WTC11 (cell line): ENCODE measurements at regions not wholly inside any gene's neighbourhood (a gene's known extent, or its start where the extent isn't known, plus 50 kb on each side); places are given as distances from the start of the nearest gene placed in this dataset.
A peak's percentile ranks its signal among the peaks of the same experiment; 100 is the strongest.

Experiments used
- ATAC-seq: fragments of 200-7000 bp; cut with Tn5 transposase; 2 replicates; pipeline ENCODE4 v1.10.0; 2021; ENCODE audit warnings: mild to moderate bottlenecking, moderate library complexity
- CTCF ChIA-PET: fragments of 300-600 bp; sonication (Branson Sonifier 250); formaldehyde crosslinking; loops from one replicate; lab custom pipeline; 2021; ENCODE audit warnings: antibody characterized with exemption; lab: Charles Lee
- POLR2A ChIA-PET: fragments of 350-600 bp; sonication (Branson Sonifier 250); formaldehyde crosslinking; loops from one replicate; lab custom pipeline; 2021; ENCODE audit warnings: antibody characterized with exemption; lab: Charles Lee
- DNase-seq: peaks from one replicate; pipeline ENCODE4 v3.0.0; 2021; ENCODE audit warnings: low spot score
- H3K27ac Mint-ChIP-seq: 2 replicates; pipeline ENCODE4 v1.8.0; 2021; ENCODE audit warnings: mixed read lengths
- H3K27me3 Mint-ChIP-seq: 2 replicates; pipeline ENCODE4 v1.8.0; 2021; ENCODE audit warnings: low read depth, mild to moderate bottlenecking, moderate library complexity, mixed read lengths
- H3K36me3 Mint-ChIP-seq: 2 replicates; pipeline ENCODE4 v1.8.0; 2021; ENCODE audit warnings: mixed read lengths
- H3K4me1 Mint-ChIP-seq: 2 replicates; pipeline ENCODE4 v1.8.0; 2022; ENCODE audit warnings: mixed read lengths
- H3K4me3 Mint-ChIP-seq: 2 replicates; pipeline ENCODE4 v1.8.0; 2021; ENCODE audit warnings: mild to moderate bottlenecking, moderate library complexity, mixed read lengths
- H3K9me3 Mint-ChIP-seq: 2 replicates; pipeline ENCODE4 v1.8.0; 2021; ENCODE audit warnings: mixed read lengths
- ATF1 ChIP-seq: sonication (generic); formaldehyde crosslinking; IDR thresholded peaks from 2 replicates; pipeline ENCODE4 v1.8.1; 2023; ENCODE audit warnings: mild to moderate bottlenecking, moderate library complexity, missing genetic modification reagents
- ATF3 ChIP-seq: sonication (generic); formaldehyde crosslinking; conservative IDR thresholded peaks from 2 replicates; pipeline ENCODE4 v1.8.1; 2022; ENCODE audit warnings: mild to moderate bottlenecking, missing genetic modification reagents
- CREB1 ChIP-seq: sonication (generic); formaldehyde crosslinking; IDR thresholded peaks from 2 replicates; pipeline ENCODE4 v1.8.0; 2023; ENCODE audit warnings: mild to moderate bottlenecking, missing genetic modification reagents
- E2F5 ChIP-seq: sonication (generic); formaldehyde crosslinking; IDR thresholded peaks from 2 replicates; pipeline ENCODE4 v1.8.1; 2022; ENCODE audit warnings: mild to moderate bottlenecking, moderate library complexity, missing genetic modification reagents
- FOXP4 ChIP-seq: sonication (generic); formaldehyde crosslinking; IDR thresholded peaks from 2 replicates; pipeline ENCODE4 v1.8.0; 2022; ENCODE audit warnings: mild to moderate bottlenecking, missing genetic modification reagents
- GRHL2 ChIP-seq: fragments of 250-450 bp; sonication (Bioruptor Pico); IDR thresholded peaks from 2 replicates; pipeline ENCODE4 v1.8.0; 2022; ENCODE audit warnings: mild to moderate bottlenecking, moderate library complexity; ENCODE audit not compliant: insufficient replicate concordance, severe bottlenecking
- JAZF1 ChIP-seq: fragments of 250-450 bp; sonication (Bioruptor Pico); IDR thresholded peaks from 2 replicates; pipeline ENCODE4 v1.9.0; 2021; ENCODE audit warnings: moderate library complexity, mild to moderate bottlenecking, inconsistent platforms
- KAT7 ChIP-seq: sonication (generic); formaldehyde crosslinking; IDR thresholded peaks from 2 replicates; pipeline ENCODE4 v1.8.1; 2023; ENCODE audit warnings: missing genetic modification reagents, mild to moderate bottlenecking, borderline replicate concordance
- NR1H2 ChIP-seq: sonication (generic); formaldehyde crosslinking; IDR thresholded peaks from 2 replicates; pipeline ENCODE4 v1.9.0; 2021; ENCODE audit warnings: mild to moderate bottlenecking, moderate library complexity, missing genetic modification reagents
- OVOL2 ChIP-seq: fragments of 250-450 bp; sonication (Bioruptor Pico); IDR thresholded peaks from 2 replicates; pipeline ENCODE4 v1.9.0; 2021; ENCODE audit warnings: mild to moderate bottlenecking, borderline replicate concordance
- PRRX2 ChIP-seq: fragments of 250-450 bp; sonication (Bioruptor Pico); IDR thresholded peaks from 2 replicates; pipeline ENCODE4 v1.8.0; 2021; ENCODE audit warnings: mild to moderate bottlenecking
- SMAD3 ChIP-seq: sonication (generic); formaldehyde crosslinking; IDR thresholded peaks from 2 replicates; pipeline ENCODE4 v1.8.0; 2022; ENCODE audit warnings: missing genetic modification reagents, mild to moderate bottlenecking, borderline replicate concordance
- TP53 ChIP-seq: sonication (generic); formaldehyde crosslinking; IDR thresholded peaks from 2 replicates; pipeline ENCODE4 v1.8.1; 2023; ENCODE audit warnings: mild to moderate bottlenecking, missing genetic modification reagents
- ZBTB21 ChIP-seq: sonication (generic); formaldehyde crosslinking; IDR thresholded peaks from 2 replicates; pipeline ENCODE4 v1.8.1; 2023; ENCODE audit warnings: mild to moderate bottlenecking, missing genetic modification reagents, borderline replicate concordance
- ZNF219 ChIP-seq: sonication (generic); formaldehyde crosslinking; IDR thresholded peaks from 2 replicates; pipeline ENCODE4 v1.8.0; 2023; ENCODE audit warnings: missing genetic modification reagents, mild to moderate bottlenecking, borderline replicate concordance
- ZNF396 ChIP-seq: fragments of 250-450 bp; sonication (Bioruptor Pico); IDR thresholded peaks from 2 replicates; pipeline ENCODE4 v1.8.0; 2021; ENCODE audit warnings: mild to moderate bottlenecking, moderate library complexity, borderline replicate concordance
- ZNF416 ChIP-seq: fragments of 250-450 bp; sonication (Bioruptor Pico); IDR thresholded peaks from 2 replicates; pipeline ENCODE4 v1.9.0; 2021; ENCODE audit warnings: mild to moderate bottlenecking, inconsistent platforms
- TF ChIP-seq, protein P1 (sequence below): sonication (generic); formaldehyde crosslinking; IDR thresholded peaks from 2 replicates; pipeline ENCODE4 v1.8.1; 2023; ENCODE audit warnings: mild to moderate bottlenecking, missing genetic modification reagents, borderline replicate concordance
- TF ChIP-seq, protein P2 (sequence below): fragments of 250-450 bp; sonication (Bioruptor Pico); IDR thresholded peaks from 2 replicates; pipeline ENCODE4 v1.9.0; 2021; ENCODE audit warnings: mild to moderate bottlenecking
- TF ChIP-seq, protein P3 (sequence below): fragments of 250-450 bp; sonication (Bioruptor Pico); IDR thresholded peaks from 2 replicates; pipeline ENCODE4 v1.9.0; 2021; ENCODE audit warnings: mild to moderate bottlenecking

DNA sequence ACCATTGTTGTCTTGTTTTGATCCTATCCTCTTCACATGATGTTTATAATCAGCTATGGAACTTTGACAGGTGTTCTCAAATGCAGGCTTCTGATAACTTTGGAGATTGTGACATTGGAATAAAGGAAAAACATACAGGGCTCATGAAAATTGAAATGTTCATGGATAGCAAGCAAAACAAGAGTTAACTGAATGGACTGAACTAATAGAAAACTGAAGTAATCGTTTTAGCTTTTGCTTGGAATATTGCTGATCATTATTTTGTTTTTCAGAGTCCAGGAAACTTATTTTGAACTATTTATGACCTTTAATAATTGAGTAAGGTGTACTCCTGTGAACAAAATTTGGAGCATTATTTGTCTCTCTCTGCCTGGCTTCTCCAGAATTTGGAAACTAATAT, 436.7 kb upstream of the CDH9 start (continued):
- TF ChIP-seq, protein P1, sequence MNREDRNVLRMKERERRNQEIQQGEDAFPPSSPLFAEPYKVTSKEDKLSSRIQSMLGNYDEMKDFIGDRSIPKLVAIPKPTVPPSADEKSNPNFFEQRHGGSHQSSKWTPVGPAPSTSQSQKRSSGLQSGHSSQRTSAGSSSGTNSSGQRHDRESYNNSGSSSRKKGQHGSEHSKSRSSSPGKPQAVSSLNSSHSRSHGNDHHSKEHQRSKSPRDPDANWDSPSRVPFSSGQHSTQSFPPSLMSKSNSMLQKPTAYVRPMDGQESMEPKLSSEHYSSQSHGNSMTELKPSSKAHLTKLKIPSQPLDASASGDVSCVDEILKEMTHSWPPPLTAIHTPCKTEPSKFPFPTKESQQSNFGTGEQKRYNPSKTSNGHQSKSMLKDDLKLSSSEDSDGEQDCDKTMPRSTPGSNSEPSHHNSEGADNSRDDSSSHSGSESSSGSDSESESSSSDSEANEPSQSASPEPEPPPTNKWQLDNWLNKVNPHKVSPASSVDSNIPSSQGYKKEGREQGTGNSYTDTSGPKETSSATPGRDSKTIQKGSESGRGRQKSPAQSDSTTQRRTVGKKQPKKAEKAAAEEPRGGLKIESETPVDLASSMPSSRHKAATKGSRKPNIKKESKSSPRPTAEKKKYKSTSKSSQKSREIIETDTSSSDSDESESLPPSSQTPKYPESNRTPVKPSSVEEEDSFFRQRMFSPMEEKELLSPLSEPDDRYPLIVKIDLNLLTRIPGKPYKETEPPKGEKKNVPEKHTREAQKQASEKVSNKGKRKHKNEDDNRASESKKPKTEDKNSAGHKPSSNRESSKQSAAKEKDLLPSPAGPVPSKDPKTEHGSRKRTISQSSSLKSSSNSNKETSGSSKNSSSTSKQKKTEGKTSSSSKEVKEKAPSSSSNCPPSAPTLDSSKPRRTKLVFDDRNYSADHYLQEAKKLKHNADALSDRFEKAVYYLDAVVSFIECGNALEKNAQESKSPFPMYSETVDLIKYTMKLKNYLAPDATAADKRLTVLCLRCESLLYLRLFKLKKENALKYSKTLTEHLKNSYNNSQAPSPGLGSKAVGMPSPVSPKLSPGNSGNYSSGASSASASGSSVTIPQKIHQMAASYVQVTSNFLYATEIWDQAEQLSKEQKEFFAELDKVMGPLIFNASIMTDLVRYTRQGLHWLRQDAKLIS (CRISPR knock-in tag) = no peak
- TF ChIP-seq, protein P2, sequence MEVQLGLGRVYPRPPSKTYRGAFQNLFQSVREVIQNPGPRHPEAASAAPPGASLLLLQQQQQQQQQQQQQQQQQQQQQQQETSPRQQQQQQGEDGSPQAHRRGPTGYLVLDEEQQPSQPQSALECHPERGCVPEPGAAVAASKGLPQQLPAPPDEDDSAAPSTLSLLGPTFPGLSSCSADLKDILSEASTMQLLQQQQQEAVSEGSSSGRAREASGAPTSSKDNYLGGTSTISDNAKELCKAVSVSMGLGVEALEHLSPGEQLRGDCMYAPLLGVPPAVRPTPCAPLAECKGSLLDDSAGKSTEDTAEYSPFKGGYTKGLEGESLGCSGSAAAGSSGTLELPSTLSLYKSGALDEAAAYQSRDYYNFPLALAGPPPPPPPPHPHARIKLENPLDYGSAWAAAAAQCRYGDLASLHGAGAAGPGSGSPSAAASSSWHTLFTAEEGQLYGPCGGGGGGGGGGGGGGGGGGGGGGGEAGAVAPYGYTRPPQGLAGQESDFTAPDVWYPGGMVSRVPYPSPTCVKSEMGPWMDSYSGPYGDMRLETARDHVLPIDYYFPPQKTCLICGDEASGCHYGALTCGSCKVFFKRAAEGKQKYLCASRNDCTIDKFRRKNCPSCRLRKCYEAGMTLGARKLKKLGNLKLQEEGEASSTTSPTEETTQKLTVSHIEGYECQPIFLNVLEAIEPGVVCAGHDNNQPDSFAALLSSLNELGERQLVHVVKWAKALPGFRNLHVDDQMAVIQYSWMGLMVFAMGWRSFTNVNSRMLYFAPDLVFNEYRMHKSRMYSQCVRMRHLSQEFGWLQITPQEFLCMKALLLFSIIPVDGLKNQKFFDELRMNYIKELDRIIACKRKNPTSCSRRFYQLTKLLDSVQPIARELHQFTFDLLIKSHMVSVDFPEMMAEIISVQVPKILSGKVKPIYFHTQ (CRISPR knock-in tag) = no peak
- TF ChIP-seq NR1H2 (no peak), ZNF396 (no peak)

- POLR2A ChIA-PET = no interaction called here
- TF ChIP-seq, protein P3, sequence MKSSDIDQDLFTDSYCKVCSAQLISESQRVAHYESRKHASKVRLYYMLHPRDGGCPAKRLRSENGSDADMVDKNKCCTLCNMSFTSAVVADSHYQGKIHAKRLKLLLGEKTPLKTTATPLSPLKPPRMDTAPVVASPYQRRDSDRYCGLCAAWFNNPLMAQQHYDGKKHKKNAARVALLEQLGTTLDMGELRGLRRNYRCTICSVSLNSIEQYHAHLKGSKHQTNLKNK (CRISPR knock-in tag) = no peak
- TF ChIP-seq OVOL2 (CRISPR knock-in tag) (no peak), ATF1 (no peak), FOXP4 (CRISPR knock-in tag) (no peak), KAT7 (CRISPR knock-in tag) (no peak), PRRX2 (CRISPR knock-in tag) (no peak), ZBTB21 (CRISPR knock-in tag) (no peak), JAZF1 (CRISPR knock-in tag) (no peak), CREB1 (CRISPR knock-in tag) (no peak), E2F5 (CRISPR knock-in tag) (no peak), ATF3 (CRISPR knock-in tag) (no peak), TP53 (no peak), SMAD3 (CRISPR knock-in tag) (no peak), ZNF416 (CRISPR knock-in tag) (no peak), GRHL2 (no peak), ZNF219 (CRISPR knock-in tag) (no peak)
- TF ChIP-seq, protein P1 (CRISPR knock-in tag) = no peak
- peaks cover 67% of the 10 kb centered on the region for H3K36me3 Mint-ChIP-seq
- no peaks in the 10 kb centered on the region; the same call in 1 of the 2 replicates for H3K27me3 Mint-ChIP-seq
- ATAC-seq (no peak), DNase-seq (no peak)
- H3K27ac Mint-ChIP-seq = no peak overlapping the region
- peaks cover 8% of the 10 kb centered on the region for H3K4me1 Mint-ChIP-seq
- CTCF ChIA-PET = no interaction called here
- H3K9me3 Mint-ChIP-seq = peaks cover 37% of the 10 kb centered on the region
- H3K4me3 Mint-ChIP-seq = peak overlapping the region; percentile 93
Observed at GRCh38 chr5:27474395-27474794, 436.0 kb upstream of the CDH9 start.
